ENCODE measurements at regions not wholly inside any gene's neighbourhood (a gene's known extent, or its start where the extent isn't known, plus 50 kb on each side); places are given as distances from the start of the nearest gene placed in this dataset.

DNA sequence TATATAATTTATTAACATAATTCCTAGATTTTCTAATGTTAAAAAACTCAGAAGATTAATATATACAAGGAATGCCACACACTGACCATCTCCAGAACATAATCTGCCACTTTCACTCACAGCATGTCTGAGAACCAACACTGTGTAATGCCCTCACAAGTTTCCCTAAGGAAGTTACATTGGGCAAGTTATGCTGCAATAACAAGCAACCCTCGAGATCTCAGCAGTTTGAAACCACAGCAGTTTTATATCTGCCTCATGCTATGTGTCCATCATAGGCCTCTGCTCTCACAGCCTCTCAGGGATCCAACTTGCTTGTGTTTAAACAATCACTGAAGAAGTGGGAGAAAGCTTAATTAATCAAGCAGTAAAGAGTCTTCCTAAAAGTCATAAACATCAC is 250.0 kb upstream of the SLC7A11 start:
- no peak overlapping the region for H3K4me3 ChIP-seq (ENCODE audit: low read depth, low read length)
- DNase-seq (ENCODE audit: low read depth): no peak
- TF ChIP-seq, protein P1, sequence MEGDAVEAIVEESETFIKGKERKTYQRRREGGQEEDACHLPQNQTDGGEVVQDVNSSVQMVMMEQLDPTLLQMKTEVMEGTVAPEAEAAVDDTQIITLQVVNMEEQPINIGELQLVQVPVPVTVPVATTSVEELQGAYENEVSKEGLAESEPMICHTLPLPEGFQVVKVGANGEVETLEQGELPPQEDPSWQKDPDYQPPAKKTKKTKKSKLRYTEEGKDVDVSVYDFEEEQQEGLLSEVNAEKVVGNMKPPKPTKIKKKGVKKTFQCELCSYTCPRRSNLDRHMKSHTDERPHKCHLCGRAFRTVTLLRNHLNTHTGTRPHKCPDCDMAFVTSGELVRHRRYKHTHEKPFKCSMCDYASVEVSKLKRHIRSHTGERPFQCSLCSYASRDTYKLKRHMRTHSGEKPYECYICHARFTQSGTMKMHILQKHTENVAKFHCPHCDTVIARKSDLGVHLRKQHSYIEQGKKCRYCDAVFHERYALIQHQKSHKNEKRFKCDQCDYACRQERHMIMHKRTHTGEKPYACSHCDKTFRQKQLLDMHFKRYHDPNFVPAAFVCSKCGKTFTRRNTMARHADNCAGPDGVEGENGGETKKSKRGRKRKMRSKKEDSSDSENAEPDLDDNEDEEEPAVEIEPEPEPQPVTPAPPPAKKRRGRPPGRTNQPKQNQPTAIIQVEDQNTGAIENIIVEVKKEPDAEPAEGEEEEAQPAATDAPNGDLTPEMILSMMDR (IDR thresholded peaks at IDR 0.05; ENCODE audit: low read depth, low read length, missing control alignments): no peak

DNA sequence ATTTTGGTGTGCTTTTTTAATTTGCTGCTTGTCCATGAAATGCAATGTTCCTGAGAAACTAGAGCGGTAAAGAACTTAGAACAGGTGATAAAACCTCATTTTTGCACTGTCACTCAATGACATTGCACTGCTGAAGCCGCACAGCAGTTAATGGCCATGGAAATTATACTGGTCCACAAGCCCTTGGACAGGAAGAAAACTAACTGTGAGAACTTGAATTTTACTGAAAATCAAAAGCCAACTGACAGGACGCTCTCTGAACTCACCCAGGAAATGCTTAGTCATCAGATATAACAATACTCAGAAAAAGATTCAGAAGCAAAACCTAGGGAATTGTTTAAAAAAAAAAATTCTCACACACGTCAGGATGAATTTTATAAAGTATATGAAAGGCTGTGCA is 246.4 kb upstream of the SLC7A11 start:
- TF ChIP-seq, protein P1 (IDR thresholded peaks at IDR 0.05; ENCODE audit: low read depth, low read length, missing control alignments): no peak
- no peak overlapping the region for H3K4me3 ChIP-seq (ENCODE audit: low read depth, low read length)
- DNase-seq (ENCODE audit: low read depth): no peak

DNA sequence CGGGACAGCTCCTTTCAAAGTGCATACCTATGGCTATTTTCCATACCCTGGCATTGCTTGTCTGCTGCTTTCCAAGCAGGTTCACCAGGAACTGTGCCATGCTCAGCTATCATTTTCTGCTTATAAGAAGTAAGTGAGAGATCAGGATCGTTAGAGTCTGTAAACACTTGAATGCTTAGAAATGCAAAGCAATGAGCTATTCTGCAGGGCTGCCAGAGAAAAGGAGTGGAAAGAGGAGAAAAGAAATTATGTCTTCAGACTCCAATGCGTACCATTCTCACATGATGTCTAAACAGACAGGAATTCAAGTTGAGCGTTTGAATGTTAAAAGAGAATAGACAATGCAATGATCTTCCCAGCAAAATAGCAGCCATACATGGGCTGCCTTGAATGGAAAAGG is 245.5 kb upstream of the SLC7A11 start:
- DNase-seq (ENCODE audit: low read depth): no peak
- TF ChIP-seq, protein P1 (IDR thresholded peaks at IDR 0.05; ENCODE audit: low read depth, low read length, missing control alignments): no peak

DNA sequence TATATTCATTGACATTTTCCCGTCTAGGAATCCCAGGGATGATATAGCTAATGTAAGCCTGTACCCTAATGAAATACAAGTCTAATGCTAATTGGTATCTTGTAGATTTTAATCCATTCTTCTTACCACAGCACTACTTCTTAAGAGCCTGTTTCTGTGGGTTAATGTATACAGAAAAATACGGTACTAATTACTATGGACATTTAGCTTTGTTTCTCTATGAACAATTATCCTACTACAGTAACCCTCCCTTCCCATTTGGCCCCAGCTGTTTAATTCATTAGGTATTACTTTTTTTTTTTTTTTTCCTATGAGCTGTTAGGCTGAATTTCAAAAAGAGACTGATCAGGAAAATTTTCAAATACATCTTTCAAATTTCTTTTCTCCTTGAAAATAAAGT is 245.1 kb upstream of the SLC7A11 start:
- no peak for DNase-seq (ENCODE audit: low read depth)
- H3K4me3 ChIP-seq (ENCODE audit: low read depth, low read length): no peak overlapping the region
- TF ChIP-seq, protein P1 (IDR thresholded peaks at IDR 0.05; ENCODE audit: low read depth, low read length, missing control alignments): no peak

More for the DNA sequence above, 245.5 kb upstream of the SLC7A11 start:
- H3K4me3 ChIP-seq (ENCODE audit: low read depth, low read length): no peak overlapping the region

DNA sequence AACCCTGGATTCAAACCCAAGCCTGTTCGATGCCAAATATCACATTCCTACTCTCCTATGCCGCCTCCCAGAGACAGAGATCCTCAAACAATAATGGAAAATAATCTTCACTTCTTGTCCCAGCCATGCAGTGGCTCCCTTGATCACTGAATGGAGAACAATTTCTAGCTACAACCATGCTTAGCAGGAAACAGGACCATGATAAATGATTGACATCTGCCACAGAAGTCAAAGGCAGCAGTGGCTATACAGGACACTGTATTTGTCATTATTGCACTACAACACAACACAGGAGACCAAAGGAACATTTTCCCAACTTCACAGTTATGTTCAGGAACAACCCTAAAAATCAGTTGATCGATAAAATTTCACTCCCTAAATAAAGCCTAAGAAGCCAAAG is 243.3 kb upstream of the SLC7A11 start:
- no peak overlapping the region for H3K4me3 ChIP-seq (ENCODE audit: low read depth, low read length)
- TF ChIP-seq, protein P1 (IDR thresholded peaks at IDR 0.05; ENCODE audit: low read depth, low read length, missing control alignments): no peak
- no peak for DNase-seq (ENCODE audit: low read depth)

DNA sequence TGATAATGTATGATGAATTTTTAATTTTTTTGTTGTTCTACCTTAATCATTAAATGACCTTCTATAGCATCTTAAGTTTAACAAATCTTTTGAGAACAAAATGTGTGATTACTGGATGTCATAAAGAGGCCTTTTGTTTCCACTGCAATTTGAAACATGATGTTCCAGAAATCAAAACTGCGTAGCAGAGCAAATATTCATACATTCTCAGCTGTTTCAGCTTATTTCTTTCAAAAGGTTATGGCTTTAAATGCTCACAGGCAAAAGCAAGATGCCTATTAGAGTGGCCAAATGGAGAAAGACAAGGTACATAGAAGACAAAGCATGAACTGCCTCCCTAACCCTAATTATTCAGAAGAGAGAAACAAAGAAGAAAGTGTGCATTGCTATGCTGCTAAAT is 233.0 kb upstream of the SLC7A11 start:
- TF ChIP-seq, protein P1 (IDR thresholded peaks at IDR 0.05; ENCODE audit: low read depth, low read length, missing control alignments): no peak
- DNase-seq (ENCODE audit: low read depth): no peak
- no peak overlapping the region for H3K4me3 ChIP-seq (ENCODE audit: low read depth, low read length)

DNA sequence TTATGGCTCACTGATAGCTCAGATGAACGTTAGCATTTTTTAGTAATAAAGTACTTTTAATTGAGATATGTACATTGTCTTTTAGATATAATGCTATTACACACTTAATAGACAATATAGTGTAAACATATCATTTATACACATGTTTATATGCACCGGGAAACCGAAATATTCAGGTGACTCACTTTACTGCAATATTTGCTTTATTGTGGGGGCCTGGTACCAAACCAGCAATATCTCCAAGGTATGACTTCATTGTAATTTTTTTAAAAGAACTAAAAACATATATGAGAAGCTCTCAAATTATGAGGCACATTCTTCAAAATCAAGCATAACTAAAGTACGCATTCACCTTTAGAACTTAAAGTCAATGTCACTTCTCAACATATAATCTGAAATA is 231.2 kb upstream of the SLC7A11 start:
- DNase-seq (ENCODE audit: low read depth): no peak
- no peak overlapping the region for H3K4me3 ChIP-seq (ENCODE audit: low read depth, low read length)
- TF ChIP-seq, protein P1 (IDR thresholded peaks at IDR 0.05; ENCODE audit: low read depth, low read length, missing control alignments): no peak

All from GM12864 (cell line).